Mucosa of gallbladder (tissue), 1 donor: ENCODE measurements at regions not wholly inside any gene's neighbourhood (a gene's known extent, or its start where the extent isn't known, plus 50 kb on each side); places are given as distances from the start of the nearest gene placed in this dataset.

Source experiments
- DNase-seq: peaks from one replicate; pipeline ENCODE4 v3.0.0-alpha.2; 2020; ENCODE audit warnings: low spot score
- donor health status: DM: no; HTN: no; CAD: no.

DNA sequence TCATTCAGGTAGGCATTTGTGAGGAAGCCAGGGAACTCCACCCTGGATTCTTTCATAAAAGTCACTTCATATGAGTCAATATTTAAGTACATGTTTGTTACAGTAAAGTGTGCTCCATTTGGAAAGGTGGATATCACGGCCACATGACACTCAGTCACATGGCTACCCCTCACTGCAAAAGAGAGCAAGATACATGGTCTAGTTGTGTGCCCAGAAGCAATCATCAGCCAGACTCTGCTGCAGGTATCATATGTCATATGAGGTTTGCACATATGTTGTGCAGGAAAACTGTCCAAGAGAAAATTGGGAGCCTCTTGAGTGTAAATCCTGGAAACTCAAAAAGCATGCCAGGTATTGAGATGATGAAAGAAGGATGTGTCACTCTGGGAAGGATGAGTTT is 55.0 kb upstream of the NMNAT3 start:
- no peak for DNase-seq

- no peak for DNase-seq
Measured at GRCh38 chr3:139729300-139729699, 51.5 kb upstream of the NMNAT3 start.

- DNase-seq = no peak
Measured at GRCh38 chr3:139728414-139728813, 50.6 kb upstream of the NMNAT3 start.
